ENCODE measurements at regions not wholly inside any gene's neighbourhood (a gene's known extent, or its start where the extent isn't known, plus 50 kb on each side); places are given as distances from the start of the nearest gene placed in this dataset.

DNA sequence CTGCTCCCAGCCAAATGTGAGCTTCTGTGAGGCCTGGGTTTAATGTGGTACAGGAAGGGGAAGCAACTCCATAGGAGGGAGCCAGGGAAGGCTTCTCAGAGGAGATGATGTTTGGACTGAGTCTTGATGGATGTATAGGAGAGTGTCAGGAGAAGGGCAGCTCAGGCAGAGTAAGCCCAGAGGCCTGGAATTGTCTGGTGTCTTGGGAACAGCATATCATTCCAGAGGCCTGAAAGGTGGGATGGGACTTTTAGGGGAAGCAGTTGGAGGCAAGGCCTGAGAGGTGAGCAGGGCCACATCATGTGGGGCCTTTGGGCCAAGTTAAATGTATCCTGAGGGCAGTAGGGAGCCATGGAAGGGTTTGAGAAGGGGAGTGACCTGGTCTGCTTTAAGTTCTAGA is 148.6 kb upstream of the WNT4 start:
- no peak for FAIRE-seq
- no peak for TF ChIP-seq ZNF354B (CRISPR knock-in tag; IDR thresholded peaks at IDR 0.05)
- no peak for TF ChIP-seq ZNF382 (CRISPR knock-in tag; IDR thresholded peaks at IDR 0.05; ENCODE audit: borderline replicate concordance)
- TF ChIP-seq, protein P1, sequence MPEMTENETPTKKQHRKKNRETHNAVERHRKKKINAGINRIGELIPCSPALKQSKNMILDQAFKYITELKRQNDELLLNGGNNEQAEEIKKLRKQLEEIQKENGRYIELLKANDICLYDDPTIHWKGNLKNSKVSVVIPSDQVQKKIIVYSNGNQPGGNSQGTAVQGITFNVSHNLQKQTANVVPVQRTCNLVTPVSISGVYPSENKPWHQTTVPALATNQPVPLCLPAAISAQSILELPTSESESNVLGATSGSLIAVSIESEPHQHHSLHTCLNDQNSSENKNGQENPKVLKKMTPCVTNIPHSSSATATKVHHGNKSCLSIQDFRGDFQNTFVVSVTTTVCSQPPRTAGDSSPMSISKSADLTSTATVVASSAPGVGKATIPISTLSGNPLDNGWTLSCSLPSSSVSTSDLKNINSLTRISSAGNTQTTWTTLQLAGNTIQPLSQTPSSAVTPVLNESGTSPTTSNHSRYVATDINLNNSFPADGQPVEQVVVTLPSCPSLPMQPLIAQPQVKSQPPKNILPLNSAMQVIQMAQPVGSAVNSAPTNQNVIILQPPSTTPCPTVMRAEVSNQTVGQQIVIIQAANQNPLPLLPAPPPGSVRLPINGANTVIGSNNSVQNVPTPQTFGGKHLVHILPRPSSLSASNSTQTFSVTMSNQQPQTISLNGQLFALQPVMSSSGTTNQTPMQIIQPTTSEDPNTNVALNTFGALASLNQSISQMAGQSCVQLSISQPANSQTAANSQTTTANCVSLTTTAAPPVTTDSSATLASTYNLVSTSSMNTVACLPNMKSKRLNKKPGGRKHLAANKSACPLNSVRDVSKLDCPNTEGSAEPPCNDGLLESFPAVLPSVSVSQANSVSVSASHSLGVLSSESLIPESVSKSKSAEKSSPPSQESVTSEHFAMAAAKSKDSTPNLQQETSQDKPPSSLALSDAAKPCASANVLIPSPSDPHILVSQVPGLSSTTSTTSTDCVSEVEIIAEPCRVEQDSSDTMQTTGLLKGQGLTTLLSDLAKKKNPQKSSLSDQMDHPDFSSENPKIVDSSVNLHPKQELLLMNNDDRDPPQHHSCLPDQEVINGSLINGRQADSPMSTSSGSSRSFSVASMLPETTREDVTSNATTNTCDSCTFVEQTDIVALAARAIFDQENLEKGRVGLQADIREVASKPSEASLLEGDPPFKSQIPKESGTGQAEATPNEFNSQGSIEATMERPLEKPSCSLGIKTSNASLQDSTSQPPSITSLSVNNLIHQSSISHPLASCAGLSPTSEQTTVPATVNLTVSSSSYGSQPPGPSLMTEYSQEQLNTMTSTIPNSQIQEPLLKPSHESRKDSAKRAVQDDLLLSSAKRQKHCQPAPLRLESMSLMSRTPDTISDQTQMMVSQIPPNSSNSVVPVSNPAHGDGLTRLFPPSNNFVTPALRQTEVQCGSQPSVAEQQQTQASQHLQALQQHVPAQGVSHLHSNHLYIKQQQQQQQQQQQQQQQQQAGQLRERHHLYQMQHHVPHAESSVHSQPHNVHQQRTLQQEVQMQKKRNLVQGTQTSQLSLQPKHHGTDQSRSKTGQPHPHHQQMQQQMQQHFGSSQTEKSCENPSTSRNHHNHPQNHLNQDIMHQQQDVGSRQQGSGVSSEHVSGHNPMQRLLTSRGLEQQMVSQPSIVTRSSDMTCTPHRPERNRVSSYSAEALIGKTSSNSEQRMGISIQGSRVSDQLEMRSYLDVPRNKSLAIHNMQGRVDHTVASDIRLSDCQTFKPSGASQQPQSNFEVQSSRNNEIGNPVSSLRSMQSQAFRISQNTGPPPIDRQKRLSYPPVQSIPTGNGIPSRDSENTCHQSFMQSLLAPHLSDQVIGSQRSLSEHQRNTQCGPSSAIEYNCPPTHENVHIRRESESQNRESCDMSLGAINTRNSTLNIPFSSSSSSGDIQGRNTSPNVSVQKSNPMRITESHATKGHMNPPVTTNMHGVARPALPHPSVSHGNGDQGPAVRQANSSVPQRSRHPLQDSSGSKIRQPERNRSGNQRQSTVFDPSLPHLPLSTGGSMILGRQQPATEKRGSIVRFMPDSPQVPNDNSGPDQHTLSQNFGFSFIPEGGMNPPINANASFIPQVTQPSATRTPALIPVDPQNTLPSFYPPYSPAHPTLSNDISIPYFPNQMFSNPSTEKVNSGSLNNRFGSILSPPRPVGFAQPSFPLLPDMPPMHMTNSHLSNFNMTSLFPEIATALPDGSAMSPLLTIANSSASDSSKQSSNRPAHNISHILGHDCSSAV (CRISPR knock-in tag; IDR thresholded peaks at IDR 0.05; ENCODE audit: borderline replicate concordance) = no peak
- no peak for TF ChIP-seq ZNF10 (CRISPR knock-in tag; IDR thresholded peaks at IDR 0.05; ENCODE audit: borderline replicate concordance, low read depth)
- TF ChIP-seq, protein P2, sequence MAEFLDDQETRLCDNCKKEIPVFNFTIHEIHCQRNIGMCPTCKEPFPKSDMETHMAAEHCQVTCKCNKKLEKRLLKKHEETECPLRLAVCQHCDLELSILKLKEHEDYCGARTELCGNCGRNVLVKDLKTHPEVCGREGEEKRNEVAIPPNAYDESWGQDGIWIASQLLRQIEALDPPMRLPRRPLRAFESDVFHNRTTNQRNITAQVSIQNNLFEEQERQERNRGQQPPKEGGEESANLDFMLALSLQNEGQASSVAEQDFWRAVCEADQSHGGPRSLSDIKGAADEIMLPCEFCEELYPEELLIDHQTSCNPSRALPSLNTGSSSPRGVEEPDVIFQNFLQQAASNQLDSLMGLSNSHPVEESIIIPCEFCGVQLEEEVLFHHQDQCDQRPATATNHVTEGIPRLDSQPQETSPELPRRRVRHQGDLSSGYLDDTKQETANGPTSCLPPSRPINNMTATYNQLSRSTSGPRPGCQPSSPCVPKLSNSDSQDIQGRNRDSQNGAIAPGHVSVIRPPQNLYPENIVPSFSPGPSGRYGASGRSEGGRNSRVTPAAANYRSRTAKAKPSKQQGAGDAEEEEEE (CRISPR knock-in tag; IDR thresholded peaks at IDR 0.05; ENCODE audit: borderline replicate concordance) = no peak
- no peak for TF ChIP-seq NFE2L2 (IDR thresholded peaks at IDR 0.05; ENCODE audit: low read length)

More for the DNA sequence above, 148.6 kb upstream of the WNT4 start:
- Histone ChIP-seq H4K20me1 (ENCODE audit: insufficient read depth, low read length) (no peaks in the 10 kb centered on the region), H3K36me3 (replicated peaks in 1 of 2; ENCODE audit: control insufficient read depth in 1 of 2, insufficient read depth in 2 of 2, low read length in 2 of 2) (no peaks in the 10 kb centered on the region), H3K9ac (ENCODE audit: insufficient read depth, low read depth, low read length) (no peak overlapping the region), H3K27ac (ENCODE audit: extremely low read length, insufficient read depth, low read length) (no peak overlapping the region), H3K4me2 (ENCODE audit: low read depth, low read length) (no peak overlapping the region), H3K27me3 (ENCODE audit: control insufficient read depth in 1 of 2, insufficient read depth in 2 of 2, low read length in 2 of 2) (peaks cover 5 to 24% of the 10 kb centered on the region in 2 experiments), H2AFZ (ENCODE audit: low read length) (no peak overlapping the region), H3K9me3 (ENCODE audit: low read length) (no peaks in the 10 kb centered on the region), H3K4me3 (replicated peaks in 1 of 3; ENCODE audit: insufficient read depth in 1 of 3, low read depth in 2 of 3, low read length in 3 of 3) (no peak overlapping the region), H3K79me2 (ENCODE audit: insufficient read depth, low read length) (no peaks in the 10 kb centered on the region), H3K4me1 (ENCODE audit: insufficient read depth, low read length) (peaks cover 21% of the 10 kb centered on the region)
- in situ Hi-C loops (cut with HindIII; ENCODE audit: extremely low pct_ligation_motif_present, low pct_unique_long_range_greater_than_20kb) = no loop called here
- POLR2A ChIA-PET = no interaction called here
- CTCF ChIA-PET (ENCODE audit: low intra/inter-chr PET ratio, low total read pairs) = no interaction called here
- no peak for ATAC-seq
- DNase-seq (ENCODE audit: low spot score) = no peak
- intact Hi-C loops (cut with micrococcal nuclease; ENCODE audit: unreplicated experiment) = no loop called here
- no TSS peak for BruUV-seq (replicated peaks)

Data from HepG2 (cell line).